HG03571 (cell line): ENCODE measurements at regions not wholly inside any gene's neighbourhood (a gene's known extent, or its start where the extent isn't known, plus 50 kb on each side); places are given as distances from the start of the nearest gene placed in this dataset.
"Not testable (repeated sequence)": the region's sequence is repeated elsewhere in the genome, so short reads cannot be mapped to it uniquely, and the experiment has no call there.

ENCODE experiments used
- ATAC-seq: cut with Tn5 transposase; IDR thresholded peaks from one replicate; pipeline ENCODE4 v1.9.1; 2021; ENCODE audit not compliant: unreplicated experiment

GRCh38 chr7:23887660-23888059 lies 177.6 kb downstream of the STK31 start:
- no peak for ATAC-seq

- ATAC-seq: no peak
These were observed 178.9 kb downstream of the STK31 start for GRCh38 chr7:23888958-23889357.

DNA sequence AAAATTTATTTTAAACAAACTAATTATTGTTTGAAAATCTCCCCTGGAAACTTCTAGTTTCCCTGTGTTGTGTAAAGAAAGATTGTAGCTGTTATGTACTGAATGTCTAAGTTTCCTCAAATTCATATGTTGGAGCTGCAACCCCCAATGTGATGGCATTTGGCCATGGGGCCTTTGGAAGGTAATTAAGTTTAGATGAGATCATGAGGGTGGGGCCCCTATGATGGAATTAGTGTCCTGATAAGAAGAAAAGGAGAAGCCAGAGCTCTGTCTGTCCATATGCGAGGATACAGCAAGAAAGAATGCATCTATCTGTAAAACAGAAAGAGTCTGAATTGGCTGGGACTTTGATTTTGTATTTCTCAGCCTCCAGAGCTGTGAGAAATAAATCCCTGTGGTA lies 179.5 kb downstream of the STK31 start:
- ATAC-seq: no peak

GRCh38 chr7:23892019-23892418 lies 182.0 kb downstream of the STK31 start:
- ATAC-seq: no peak

GRCh38 chr7:23893176-23893941 lies 183.3 kb downstream of the STK31 start:
- ATAC-seq: no peak

DNA sequence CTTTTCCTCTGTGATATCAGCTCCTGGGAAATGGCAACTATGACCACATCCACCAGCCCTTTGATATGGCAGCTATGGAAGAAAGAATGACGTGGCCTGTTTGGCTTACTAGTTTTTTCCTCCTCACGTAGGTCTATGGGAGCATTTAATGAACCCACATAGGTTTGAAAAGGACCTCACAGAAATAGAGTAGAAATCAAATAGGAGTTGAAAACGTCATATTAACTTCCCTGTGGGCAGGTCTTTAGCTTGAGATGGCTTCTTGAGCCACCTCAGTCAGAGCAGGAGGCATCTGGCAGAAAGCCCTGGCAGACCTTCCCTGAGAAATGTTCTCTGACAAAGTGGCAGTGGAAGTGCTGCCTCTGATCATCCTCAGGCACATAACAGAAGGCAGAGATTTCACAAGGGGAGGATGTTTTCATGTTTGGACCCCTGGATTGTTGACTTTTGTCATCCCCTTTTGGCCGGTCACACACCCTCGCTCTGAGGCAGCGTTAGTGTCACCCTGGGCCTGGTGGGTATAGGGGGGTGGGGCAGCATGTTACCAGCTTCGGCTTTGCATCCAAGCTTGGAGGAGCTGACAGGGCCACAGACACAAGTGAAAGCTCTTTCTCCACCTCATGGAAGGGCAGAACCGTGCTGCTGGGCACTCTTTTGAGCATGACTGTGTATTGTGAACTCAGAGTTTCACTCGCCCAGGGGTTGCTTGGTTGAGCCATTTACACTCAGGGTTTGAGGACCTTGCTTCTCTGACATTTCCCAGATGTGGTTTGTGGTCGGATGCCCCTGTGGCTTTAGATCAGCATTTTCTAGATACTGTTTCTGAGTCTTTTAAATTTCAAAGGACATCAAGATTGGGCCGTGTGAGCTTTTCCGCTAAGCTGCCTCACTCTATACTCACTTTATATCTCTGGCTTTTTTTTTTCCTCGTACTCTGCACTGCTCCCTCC lies 184.2 kb downstream of the STK31 start:
- no peak for ATAC-seq

DNA sequence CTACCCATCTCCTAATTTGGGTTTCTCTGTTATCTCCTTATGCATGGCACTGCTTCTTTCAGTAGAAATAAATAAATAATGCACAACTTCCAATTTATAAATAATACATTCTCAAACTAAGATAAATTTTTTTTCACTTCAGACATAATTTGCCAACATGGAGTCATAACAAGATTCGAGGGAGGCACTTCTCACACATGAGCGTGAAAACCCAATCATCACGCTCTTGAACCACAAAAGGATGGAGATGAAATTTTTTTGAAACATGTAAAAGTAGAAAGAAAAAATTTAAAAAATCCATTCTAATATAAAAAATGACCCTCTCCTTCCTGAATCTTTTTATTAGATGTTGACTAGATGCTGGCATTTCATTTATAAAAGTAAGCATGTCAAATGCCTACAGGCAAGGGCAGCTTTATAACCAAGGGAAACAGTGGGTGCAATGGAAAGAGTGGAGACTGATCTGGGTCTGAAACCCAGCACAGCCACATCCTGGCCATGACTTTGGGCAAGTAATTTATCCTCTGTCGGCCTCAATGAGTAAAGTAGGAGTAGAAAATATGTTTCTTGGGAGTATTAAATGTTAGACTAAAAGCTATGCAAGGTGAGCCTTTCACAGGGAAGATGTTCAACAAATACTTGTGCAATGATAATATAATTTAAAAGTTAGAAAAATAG lies 185.0 kb downstream of the STK31 start:
- ATAC-seq: no peak

- no peak for ATAC-seq
These were observed 185.7 kb downstream of the STK31 start for GRCh38 chr7:23895666-23896096.

DNA sequence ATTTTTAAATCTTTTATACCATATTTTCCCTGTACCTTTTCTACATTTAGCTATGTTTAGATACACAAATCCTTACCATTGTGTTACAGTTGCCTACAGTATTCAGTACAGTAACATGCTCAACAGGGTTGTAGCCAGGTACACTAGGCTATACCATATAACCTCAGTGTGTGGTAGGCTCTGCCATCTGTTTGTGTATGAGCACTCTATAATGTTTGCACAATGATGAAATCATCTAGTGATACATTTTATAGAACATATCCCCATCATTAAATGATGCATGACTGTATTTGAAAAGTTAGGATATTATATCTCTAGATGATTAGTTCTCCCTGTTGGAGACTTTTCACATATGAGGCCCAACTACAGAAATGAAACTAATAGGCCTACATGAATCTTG lies 188.6 kb downstream of the STK31 start:
- no peak for ATAC-seq

GRCh38 chr7:23904901-23905300 lies 194.9 kb downstream of the STK31 start:
- not testable (repeated sequence) for ATAC-seq

GRCh38 chr7:23907012-23907411 lies 197.0 kb downstream of the STK31 start:
- ATAC-seq: no peak

DNA sequence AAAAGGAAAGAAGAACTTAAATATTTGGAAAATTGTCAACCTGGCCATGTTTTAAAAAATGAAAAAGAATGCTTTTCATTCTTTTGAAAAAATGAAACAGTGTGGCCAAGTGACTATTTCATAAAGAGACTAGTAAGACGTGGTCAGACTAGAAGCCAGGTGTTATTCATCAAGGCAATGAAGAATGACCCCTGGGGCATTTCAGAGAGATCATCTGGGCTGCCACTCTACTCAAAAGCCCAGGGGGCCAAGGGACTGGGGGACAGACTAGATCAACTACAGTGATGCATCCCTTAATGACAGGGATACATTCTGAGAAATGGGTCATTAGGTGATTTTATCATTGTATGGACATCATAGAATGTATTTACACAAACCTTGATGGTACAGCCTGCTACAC lies 199.4 kb downstream of the STK31 start:
- no peak for ATAC-seq

- ATAC-seq: no peak
These were observed 202.0 kb downstream of the STK31 start for GRCh38 chr7:23912065-23912464.

- no peak for ATAC-seq
These were observed 203.0 kb downstream of the STK31 start for GRCh38 chr7:23913016-23913415.

GRCh38 chr7:23915236-23915635 lies 205.2 kb downstream of the STK31 start:
- no peak for ATAC-seq

DNA sequence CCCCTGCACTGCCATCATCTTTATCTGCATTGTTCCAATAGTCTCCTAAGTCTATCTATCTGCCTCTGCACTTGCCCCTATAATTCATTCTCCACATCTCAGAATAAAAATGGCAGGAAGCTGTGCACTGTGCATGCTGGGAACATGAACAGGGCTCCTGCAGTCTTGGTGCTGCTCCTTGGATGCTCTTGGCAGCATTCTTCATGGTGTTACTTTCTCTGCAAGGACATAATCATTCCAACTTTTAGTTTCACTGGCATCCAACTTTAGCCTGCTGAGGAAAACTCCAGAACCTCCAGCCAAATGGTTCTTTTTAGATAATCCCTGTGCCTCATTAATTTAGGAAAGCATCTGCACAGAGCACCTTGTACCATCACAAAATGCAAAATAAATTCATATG lies 208.3 kb downstream of the STK31 start:
- ATAC-seq: no peak

- no peak for ATAC-seq
These were observed 208.8 kb downstream of the STK31 start for GRCh38 chr7:23918856-23919255.

DNA sequence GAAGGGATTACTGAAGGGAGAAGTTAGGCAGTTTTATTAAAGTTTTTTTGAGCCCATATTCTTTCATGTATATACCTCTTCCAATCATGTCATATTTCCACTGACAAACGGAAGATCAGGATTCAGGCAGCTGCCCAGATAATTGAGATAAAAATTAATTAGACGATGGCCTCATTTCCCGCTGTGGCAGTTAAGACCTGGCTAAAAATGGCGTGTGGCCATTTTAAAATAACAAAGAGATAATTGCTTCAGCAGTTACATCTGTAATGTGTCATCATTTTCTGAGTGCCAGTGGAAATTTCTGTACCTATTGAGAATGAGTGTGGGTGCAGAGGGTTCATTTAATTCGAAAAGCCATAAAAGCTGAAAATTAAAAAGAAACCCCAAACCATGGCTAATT lies 215.1 kb downstream of the STK31 start:
- no peak for ATAC-seq

GRCh38 chr7:23927709-23928417 lies 217.8 kb downstream of the STK31 start:
- ATAC-seq: no peak

- ATAC-seq: no peak
These were observed 218.4 kb downstream of the STK31 start for GRCh38 chr7:23928418-23928775.

DNA sequence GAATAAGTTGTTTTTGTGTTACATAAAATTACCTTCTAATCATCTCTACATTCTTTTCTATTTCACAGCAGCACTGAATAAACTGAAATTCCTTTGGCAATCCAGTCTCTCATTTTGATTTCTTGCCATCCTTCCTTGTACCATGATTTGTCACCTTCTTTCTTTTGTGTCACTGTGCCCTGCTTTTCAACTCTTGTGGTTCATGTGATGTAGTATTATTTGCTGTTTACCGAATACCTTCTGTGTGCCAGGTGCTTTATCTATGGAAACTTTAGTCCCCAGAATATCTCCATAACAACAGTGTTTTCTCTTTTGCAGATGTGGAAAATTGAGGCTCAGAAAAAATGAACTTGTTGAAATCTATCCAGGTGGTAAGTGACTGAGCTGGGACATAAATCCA lies 220.3 kb downstream of the STK31 start:
- ATAC-seq: no peak
